Right ventricle myocardium superior (tissue), 1 donor: ENCODE measurements at regions not wholly inside any gene's neighbourhood (a gene's known extent, or its start where the extent isn't known, plus 50 kb on each side); places are given as distances from the start of the nearest gene placed in this dataset.

Source experiments
- ATAC-seq: fragments of 200-7000 bp; cut with Tn5 transposase; one replicate; pipeline ENCODE4 v1.9.1; 2020; ENCODE audit warnings: mild to moderate bottlenecking; ENCODE audit not compliant: poor library complexity
- DNase-seq: peaks from one replicate; pipeline ENCODE4 v3.0.0-alpha.2; 2020
- intact Hi-C: fragments of 100-400 bp; cut with DNase I; formaldehyde crosslinking; loops from one replicate; pipeline ENCODE4 v1.11.2; 2022
- donor health status: DM: no; HTN: yes; CAD: no; lungs with severe emphysema.

GRCh38 chr5:58071566-58071965 is 388.3 kb downstream of the PLK2 start:
- ATAC-seq (peak; percentile 96), DNase-seq (peak; percentile 58)
- intact Hi-C loops: loop anchor here (10.0 kb wide), 1 partner anchor 383 kb away; no protein-coding TSS in a partner anchor

- intact Hi-C loops: loop anchor here (10.0 kb wide), 1 partner anchor 385 kb away; no protein-coding TSS in a partner anchor
- ATAC-seq (no peak), DNase-seq (no peak)
Measured at GRCh38 chr5:58069846-58070245, 390.0 kb downstream of the PLK2 start.

- no peak for DNase-seq
- no peak for ATAC-seq
- intact Hi-C loops: no loop called here
Measured at GRCh38 chr5:58069016-58069705, 390.7 kb downstream of the PLK2 start.

- DNase-seq (no peak), ATAC-seq (no peak)
- intact Hi-C loops: no loop called here
Measured at GRCh38 chr5:58066557-58066956, 393.3 kb downstream of the PLK2 start.

GRCh38 chr5:58066076-58066475 is 393.8 kb downstream of the PLK2 start:
- DNase-seq: no peak
- intact Hi-C loops: no loop called here
- ATAC-seq: no peak

GRCh38 chr5:58064801-58065200 is 395.1 kb downstream of the PLK2 start:
- ATAC-seq (no peak), DNase-seq (no peak)
- intact Hi-C loops: no loop called here

GRCh38 chr5:58060996-58061395 is 398.9 kb downstream of the PLK2 start:
- no peak for DNase-seq
- intact Hi-C loops: no loop called here
- peak; percentile 71 for ATAC-seq

- no peak for ATAC-seq
- DNase-seq: no peak
- intact Hi-C loops: no loop called here
Measured at GRCh38 chr5:58057324-58057723, 402.6 kb downstream of the PLK2 start.

GRCh38 chr5:58056546-58056945 is 403.3 kb downstream of the PLK2 start:
- no peak for DNase-seq
- no peak for ATAC-seq
- intact Hi-C loops: no loop called here

GRCh38 chr5:58054018-58054417 is 405.9 kb downstream of the PLK2 start:
- intact Hi-C loops: no loop called here
- ATAC-seq: no peak
- no peak for DNase-seq

GRCh38 chr5:58048954-58049353 is 410.9 kb downstream of the PLK2 start:
- DNase-seq: no peak
- intact Hi-C loops: no loop called here
- ATAC-seq: no peak

GRCh38 chr5:58048185-58048925 is 411.5 kb downstream of the PLK2 start:
- no peak for ATAC-seq
- intact Hi-C loops: no loop called here

GRCh38 chr5:58046371-58046770 is 413.5 kb downstream of the PLK2 start:
- no peak for DNase-seq
- ATAC-seq: no peak
- intact Hi-C loops: no loop called here

More at GRCh38 chr5:58048185-58048925, 411.5 kb downstream of the PLK2 start:
- DNase-seq: no peak

- intact Hi-C loops: no loop called here
- no peak for ATAC-seq
- no peak for DNase-seq
Measured at GRCh38 chr5:58044166-58044565, 415.7 kb downstream of the PLK2 start.

- ATAC-seq: no peak
- intact Hi-C loops: no loop called here
Measured at GRCh38 chr5:58043032-58043945, 416.6 kb downstream of the PLK2 start.

GRCh38 chr5:58041884-58042283 is 418.0 kb downstream of the PLK2 start:
- ATAC-seq (no peak), DNase-seq (no peak)
- intact Hi-C loops: no loop called here

More at GRCh38 chr5:58043032-58043945, 416.6 kb downstream of the PLK2 start:
- no peak for DNase-seq

- DNase-seq: no peak
- intact Hi-C loops: no loop called here
- ATAC-seq: no peak
Measured at GRCh38 chr5:58040846-58041245, 419.0 kb downstream of the PLK2 start.

- intact Hi-C loops: no loop called here
- ATAC-seq (no peak), DNase-seq (no peak)
Measured at GRCh38 chr5:58040044-58040443, 419.8 kb downstream of the PLK2 start.

- DNase-seq (no peak), ATAC-seq (no peak)
- intact Hi-C loops: no loop called here
Measured at GRCh38 chr5:58037899-58038298, 422.0 kb downstream of the PLK2 start.
